ENCODE measurements at regions not wholly inside any gene's neighbourhood (a gene's known extent, or its start where the extent isn't known, plus 50 kb on each side); places are given as distances from the start of the nearest gene placed in this dataset.

GRCh38 chr9:108168236-108168850 lies 678.8 kb upstream of the KLF4 start:
- no peak for FAIRE-seq

GRCh38 chr9:108167136-108167900 lies 677.7 kb upstream of the KLF4 start:
- no peak for FAIRE-seq

GRCh38 chr9:108166519-108166918 lies 677.0 kb upstream of the KLF4 start:
- FAIRE-seq: no peak

- no peak for FAIRE-seq
These were observed 673.9 kb upstream of the KLF4 start for GRCh38 chr9:108163321-108164005.

- no peak for FAIRE-seq
These were observed 673.1 kb upstream of the KLF4 start for GRCh38 chr9:108162664-108163063.

- FAIRE-seq: no peak
These were observed 671.9 kb upstream of the KLF4 start for GRCh38 chr9:108161503-108161902.

- FAIRE-seq: no peak
These were observed 671.3 kb upstream of the KLF4 start for GRCh38 chr9:108160706-108161355.

GRCh38 chr9:108160039-108160438 lies 670.5 kb upstream of the KLF4 start:
- FAIRE-seq: no peak

GRCh38 chr9:108158236-108158995 lies 668.8 kb upstream of the KLF4 start:
- FAIRE-seq: no peak

GRCh38 chr9:108156270-108156998 lies 666.9 kb upstream of the KLF4 start:
- no peak for FAIRE-seq

GRCh38 chr9:108153416-108153815 lies 663.8 kb upstream of the KLF4 start:
- FAIRE-seq: no peak

- FAIRE-seq: no peak
These were observed 661.4 kb upstream of the KLF4 start for GRCh38 chr9:108150736-108151586.

- FAIRE-seq: no peak
These were observed 659.8 kb upstream of the KLF4 start for GRCh38 chr9:108149326-108149725.

GRCh38 chr9:108142504-108143201 lies 653.1 kb upstream of the KLF4 start:
- no peak for FAIRE-seq

- FAIRE-seq: no peak
These were observed 652.6 kb upstream of the KLF4 start for GRCh38 chr9:108142142-108142503.

GRCh38 chr9:108139900-108140299 lies 650.3 kb upstream of the KLF4 start:
- FAIRE-seq: no peak

- FAIRE-seq: no peak
These were observed 648.9 kb upstream of the KLF4 start for GRCh38 chr9:108138516-108138915.

GRCh38 chr9:108136656-108137055 lies 647.1 kb upstream of the KLF4 start:
- no peak for FAIRE-seq

- no peak for FAIRE-seq
These were observed 645.0 kb upstream of the KLF4 start for GRCh38 chr9:108134486-108135128.

- no peak for FAIRE-seq
These were observed 644.1 kb upstream of the KLF4 start for GRCh38 chr9:108133680-108134079.

Data from G401.6 (cell line).